ENCODE measurements at regions not wholly inside any gene's neighbourhood (a gene's known extent, or its start where the extent isn't known, plus 50 kb on each side); places are given as distances from the start of the nearest gene placed in this dataset.
"Not testable (repeated sequence)": the region's sequence is repeated elsewhere in the genome, so short reads cannot be mapped to it uniquely, and the experiment has no call there.

DNA sequence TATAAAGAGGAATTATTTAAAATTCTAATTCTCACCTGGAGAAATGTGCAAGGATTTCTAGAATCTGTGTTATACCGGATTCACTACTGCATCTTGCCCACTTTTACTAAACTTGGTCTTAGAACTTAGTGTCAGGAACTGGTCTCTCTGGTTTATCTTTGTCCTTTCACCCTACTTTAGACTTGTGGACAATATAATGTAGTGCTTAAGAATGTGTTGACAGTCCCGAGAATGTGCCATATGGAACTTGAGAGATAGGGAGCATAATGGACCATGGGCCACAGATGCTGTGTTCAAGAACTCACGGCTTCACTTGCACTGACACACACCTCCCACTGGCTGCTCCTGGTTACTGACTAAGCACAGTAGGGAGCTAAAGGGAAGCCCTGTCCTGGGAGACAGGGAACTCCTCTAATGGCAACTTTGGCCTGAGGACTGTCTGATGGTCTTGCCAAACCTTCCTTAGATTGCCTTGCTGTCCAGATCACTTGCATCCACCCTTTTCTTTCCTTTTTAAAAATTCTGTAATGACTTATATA lies 476.0 kb upstream of the CHD1 start:
- not testable (repeated sequence) for H3K4me3 ChIP-seq (replicated peaks in 1 of 2; ENCODE audit: low read depth in 2 of 2, low read length in 2 of 2); DNase-seq (ENCODE audit: low read depth in 2 of 2)

GRCh38 chr5:99400571-99400970 lies 471.8 kb upstream of the CHD1 start:
- DNase-seq (ENCODE audit: low read depth in 2 of 2); H3K4me3 ChIP-seq (replicated peaks in 1 of 2; ENCODE audit: low read depth in 2 of 2, low read length in 2 of 2): not testable (repeated sequence)

DNA sequence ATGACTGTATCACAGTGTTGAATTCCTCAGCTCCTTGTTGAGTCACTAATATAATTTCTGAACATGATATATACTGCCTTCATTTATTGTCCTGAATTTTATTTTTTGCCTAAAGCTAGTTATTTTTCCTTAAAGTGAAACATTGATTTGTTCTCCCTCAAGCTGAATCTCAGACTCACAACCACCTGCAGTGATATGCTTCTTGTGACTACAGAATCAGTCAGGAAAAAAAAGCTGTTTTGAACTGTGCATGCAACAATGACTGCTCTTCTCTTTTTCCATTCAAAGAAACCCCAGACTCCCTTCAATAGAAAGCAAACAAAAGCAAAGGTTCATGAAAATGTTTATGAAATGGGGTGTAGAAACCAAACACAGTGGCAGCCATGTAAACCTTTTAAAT lies 470.2 kb upstream of the CHD1 start:
- DNase-seq (ENCODE audit: low read depth in 2 of 2): no peak
- no peak overlapping the region for H3K4me3 ChIP-seq (replicated peaks in 1 of 2; ENCODE audit: low read depth in 2 of 2, low read length in 2 of 2)
- TF ChIP-seq CTCF (IDR thresholded peaks at IDR 0.05; ENCODE audit: low read depth, low read length): no peak

DNA sequence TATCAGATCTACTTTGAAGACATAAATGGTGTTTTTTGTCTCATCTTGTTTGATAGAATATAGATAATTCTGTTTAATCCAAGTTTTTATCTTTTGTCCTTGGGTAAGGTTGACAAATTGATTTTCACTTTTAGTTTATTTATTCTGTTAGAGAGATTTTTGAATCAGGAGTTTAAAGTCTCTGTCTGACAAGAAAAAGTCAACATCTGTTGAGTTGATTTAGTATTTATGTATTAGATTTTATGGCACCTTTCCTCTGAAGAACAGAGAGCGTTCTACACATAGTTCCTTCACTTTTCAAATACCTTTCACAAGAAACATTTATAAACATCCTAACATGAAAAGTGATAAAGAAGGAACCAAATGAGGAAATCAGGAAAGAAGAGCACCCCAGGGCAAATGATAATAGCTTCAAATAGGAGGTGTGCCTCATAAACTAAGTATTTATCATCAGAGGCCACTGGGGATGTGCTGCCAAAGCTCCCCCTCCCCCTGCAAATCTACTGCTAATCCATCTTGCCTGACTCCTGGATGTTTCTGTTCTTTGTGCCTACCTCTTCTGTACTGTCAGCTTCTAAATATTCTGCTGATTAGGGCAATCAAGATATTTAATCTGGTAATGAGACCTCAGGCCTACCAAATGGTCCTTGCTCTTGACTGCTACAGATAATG lies 457.7 kb upstream of the CHD1 start:
- DNase-seq (ENCODE audit: low read depth in 2 of 2): no peak

DNA sequence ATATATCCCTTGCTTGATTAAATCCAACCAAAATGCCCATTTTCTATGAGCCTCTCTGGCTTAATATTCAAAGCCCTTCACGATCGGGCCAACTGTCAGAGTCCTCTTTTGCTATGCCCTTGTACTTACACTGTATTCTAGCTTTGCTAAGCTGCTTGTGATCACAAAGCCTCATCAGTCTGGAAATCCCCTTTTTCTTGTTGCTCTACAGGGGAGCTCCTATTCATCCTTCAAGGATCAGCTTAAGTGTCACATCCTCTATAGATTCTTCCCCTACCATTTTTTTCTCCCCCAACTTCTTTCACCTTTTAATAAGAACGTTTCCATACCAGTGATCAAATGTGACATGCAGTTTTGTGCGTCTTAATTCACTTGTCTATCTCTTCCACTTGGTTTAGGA lies 450.4 kb upstream of the CHD1 start:
- no peak for DNase-seq (ENCODE audit: low read depth in 2 of 2)
- H3K4me3 ChIP-seq (replicated peaks in 1 of 2; ENCODE audit: low read depth in 2 of 2, low read length in 2 of 2): no peak overlapping the region
- TF ChIP-seq CTCF (IDR thresholded peaks at IDR 0.05; ENCODE audit: low read depth, low read length): no peak

More for the DNA sequence above, 457.7 kb upstream of the CHD1 start:
- no peak for TF ChIP-seq CTCF (IDR thresholded peaks at IDR 0.05; ENCODE audit: low read depth, low read length)
- H3K4me3 ChIP-seq (replicated peaks in 1 of 2; ENCODE audit: low read depth in 2 of 2, low read length in 2 of 2): no peak overlapping the region

DNA sequence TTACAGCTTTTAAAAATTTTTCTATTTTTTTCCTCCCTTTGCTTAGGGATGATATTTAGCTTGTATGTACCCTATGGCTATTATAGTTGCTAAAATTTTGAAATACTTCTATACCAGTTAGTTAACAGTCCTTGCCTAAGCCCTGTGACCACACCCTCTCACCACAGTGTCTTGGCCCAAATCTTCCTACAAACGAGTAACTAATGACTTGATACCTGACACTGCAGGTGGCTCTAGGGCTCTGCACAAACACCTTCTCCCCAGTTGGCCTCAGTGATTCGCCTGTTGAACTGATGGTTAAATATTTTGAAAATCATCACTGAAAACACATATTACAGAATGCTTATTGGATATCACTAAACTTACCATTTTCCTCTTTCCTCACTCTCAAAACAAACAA lies 449.6 kb upstream of the CHD1 start:
- no peak overlapping the region for H3K4me3 ChIP-seq (replicated peaks in 1 of 2; ENCODE audit: low read depth in 2 of 2, low read length in 2 of 2)
- TF ChIP-seq CTCF (IDR thresholded peaks at IDR 0.05; ENCODE audit: low read depth, low read length): no peak
- DNase-seq (ENCODE audit: low read depth in 2 of 2): no peak

DNA sequence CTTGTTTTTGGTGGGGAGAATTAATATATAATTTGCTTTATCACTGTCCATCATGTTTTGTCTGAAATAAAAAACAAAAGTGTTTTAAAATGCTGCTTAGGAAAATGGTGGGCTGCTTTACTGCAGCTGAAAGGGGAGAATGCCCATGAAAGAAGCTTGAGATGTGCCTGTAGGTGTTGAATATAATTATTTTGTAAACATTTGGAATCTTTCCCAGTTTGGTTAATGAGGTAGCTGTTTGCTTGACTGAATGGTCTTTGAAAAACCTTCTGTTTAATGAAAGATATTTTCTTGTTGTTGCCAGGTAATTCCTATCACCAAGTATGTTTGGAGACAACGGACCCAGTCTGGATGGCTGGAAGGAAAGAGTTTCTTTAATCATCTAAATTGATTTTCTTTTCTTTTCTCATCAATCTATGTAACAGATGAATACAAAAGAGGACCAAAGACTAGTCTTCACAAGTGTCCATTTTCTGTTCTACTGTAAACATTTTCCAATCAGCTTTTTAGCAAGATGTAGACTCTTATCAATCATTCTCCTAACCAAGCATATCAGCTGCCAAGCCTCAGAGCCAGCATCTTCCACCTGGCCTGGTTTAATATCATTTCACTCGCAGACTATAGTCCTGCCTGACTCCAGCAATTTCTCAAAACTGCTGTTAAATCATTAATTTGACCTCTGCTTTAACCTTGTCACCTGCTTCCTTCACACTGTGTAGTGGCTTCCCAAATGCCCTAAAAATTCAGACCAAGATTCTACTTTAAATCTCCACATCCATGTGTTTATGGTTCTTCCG lies 441.2 kb upstream of the CHD1 start:
- no peak for TF ChIP-seq CTCF (IDR thresholded peaks at IDR 0.05; ENCODE audit: low read depth, low read length)
- no peak for DNase-seq (ENCODE audit: low read depth in 2 of 2)
- no peak overlapping the region for H3K4me3 ChIP-seq (replicated peaks in 1 of 2; ENCODE audit: low read depth in 2 of 2, low read length in 2 of 2)

All from cardiac fibroblast (primary cell).